Calu3 (cell line): ENCODE measurements at regions not wholly inside any gene's neighbourhood (a gene's known extent, or its start where the extent isn't known, plus 50 kb on each side); places are given as distances from the start of the nearest gene placed in this dataset.

Experiments used
- BruUV-seq: library from RNA; stranded (reverse); fragments of 400-500 nt; replicated peaks from 2 replicates; lab custom pipeline; 2021; lab: Mats Ljungman, UMichigan
- CTCF ChIA-PET: fragments of 300-600 bp; sonication (Branson Sonifier 250); formaldehyde crosslinking; loops from one replicate; lab custom pipeline; 2022; ENCODE audit warnings: antibody characterized with exemption; lab: Charles Lee
- DNase-seq: peaks from one replicate; pipeline ENCODE4 v3.0.0; 2022
- H3K27ac Mint-ChIP-seq: one replicate; pipeline ENCODE4 v1.8.0; 2022; ENCODE audit warnings: mixed read lengths; ENCODE audit not compliant: unreplicated experiment
- H3K27me3 Mint-ChIP-seq: one replicate; pipeline ENCODE4 v1.8.0; 2022; ENCODE audit warnings: mixed read lengths; ENCODE audit not compliant: unreplicated experiment
- H3K36me3 Mint-ChIP-seq: one replicate; pipeline ENCODE4 v1.8.0; 2022; ENCODE audit warnings: mild to moderate bottlenecking, moderate library complexity, mixed read lengths; ENCODE audit not compliant: insufficient read depth, unreplicated experiment
- H3K4me1 Mint-ChIP-seq: one replicate; pipeline ENCODE4 v1.8.0; 2022; ENCODE audit warnings: mild to moderate bottlenecking, low read depth, mixed read lengths; ENCODE audit not compliant: unreplicated experiment
- H3K4me3 Mint-ChIP-seq: one replicate; pipeline ENCODE4 v1.8.0; 2022; ENCODE audit warnings: mild to moderate bottlenecking, low read depth, moderate library complexity, mixed read lengths; ENCODE audit not compliant: unreplicated experiment
- H3K9me3 Mint-ChIP-seq: one replicate; pipeline ENCODE4 v1.8.0; 2022; ENCODE audit warnings: low read depth, mixed read lengths; ENCODE audit not compliant: unreplicated experiment
- intact Hi-C: fragments of 100-400 bp; cut with micrococcal nuclease; formaldehyde crosslinking; loops from one replicate; pipeline ENCODE4 v1.10.0; 2022; ENCODE audit not compliant: unreplicated experiment
- TF ChIP-seq, protein P1 (sequence below): fragments of 200-600 bp; IDR thresholded peaks from one replicate; pipeline ENCODE4 v1.8.0; 2022; ENCODE audit warnings: antibody characterized with exemption; ENCODE audit not compliant: unreplicated experiment

DNA sequence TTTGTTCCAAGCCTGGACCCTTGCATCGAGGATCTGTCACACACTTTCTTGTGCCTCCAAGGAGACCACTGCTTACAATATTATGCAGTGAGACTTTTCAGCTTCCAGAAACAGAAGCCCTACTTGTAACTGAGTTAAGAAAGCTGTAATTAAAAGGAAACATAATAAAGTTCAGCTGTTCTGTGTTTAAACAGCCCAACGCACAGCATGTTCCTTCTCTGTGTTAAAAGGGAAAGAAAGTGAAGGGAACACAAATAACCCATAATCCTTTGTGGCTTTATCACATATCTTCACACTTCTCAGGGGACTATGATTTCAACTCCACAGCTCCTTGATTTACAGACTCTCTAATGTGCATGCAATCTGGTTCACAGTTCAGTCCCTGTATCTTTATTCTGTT, 200.3 kb upstream of the MTNR1B start:
- DNase-seq, result no peak
- H3K27me3 Mint-ChIP-seq, result no peaks in the 10 kb centered on the region
- CTCF ChIA-PET, result no interaction called here
- intact Hi-C loops, result no loop called here
- TF ChIP-seq, protein P1, sequence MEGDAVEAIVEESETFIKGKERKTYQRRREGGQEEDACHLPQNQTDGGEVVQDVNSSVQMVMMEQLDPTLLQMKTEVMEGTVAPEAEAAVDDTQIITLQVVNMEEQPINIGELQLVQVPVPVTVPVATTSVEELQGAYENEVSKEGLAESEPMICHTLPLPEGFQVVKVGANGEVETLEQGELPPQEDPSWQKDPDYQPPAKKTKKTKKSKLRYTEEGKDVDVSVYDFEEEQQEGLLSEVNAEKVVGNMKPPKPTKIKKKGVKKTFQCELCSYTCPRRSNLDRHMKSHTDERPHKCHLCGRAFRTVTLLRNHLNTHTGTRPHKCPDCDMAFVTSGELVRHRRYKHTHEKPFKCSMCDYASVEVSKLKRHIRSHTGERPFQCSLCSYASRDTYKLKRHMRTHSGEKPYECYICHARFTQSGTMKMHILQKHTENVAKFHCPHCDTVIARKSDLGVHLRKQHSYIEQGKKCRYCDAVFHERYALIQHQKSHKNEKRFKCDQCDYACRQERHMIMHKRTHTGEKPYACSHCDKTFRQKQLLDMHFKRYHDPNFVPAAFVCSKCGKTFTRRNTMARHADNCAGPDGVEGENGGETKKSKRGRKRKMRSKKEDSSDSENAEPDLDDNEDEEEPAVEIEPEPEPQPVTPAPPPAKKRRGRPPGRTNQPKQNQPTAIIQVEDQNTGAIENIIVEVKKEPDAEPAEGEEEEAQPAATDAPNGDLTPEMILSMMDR, result no peak
- H3K4me3 Mint-ChIP-seq, result no peak overlapping the region
- H3K27ac Mint-ChIP-seq, result no peak overlapping the region
- H3K36me3 Mint-ChIP-seq, result no peaks in the 10 kb centered on the region
- no peaks in the 10 kb centered on the region for H3K9me3 Mint-ChIP-seq
- H3K4me1 Mint-ChIP-seq, result no peaks in the 10 kb centered on the region
- BruUV-seq, result no TSS peak

DNA sequence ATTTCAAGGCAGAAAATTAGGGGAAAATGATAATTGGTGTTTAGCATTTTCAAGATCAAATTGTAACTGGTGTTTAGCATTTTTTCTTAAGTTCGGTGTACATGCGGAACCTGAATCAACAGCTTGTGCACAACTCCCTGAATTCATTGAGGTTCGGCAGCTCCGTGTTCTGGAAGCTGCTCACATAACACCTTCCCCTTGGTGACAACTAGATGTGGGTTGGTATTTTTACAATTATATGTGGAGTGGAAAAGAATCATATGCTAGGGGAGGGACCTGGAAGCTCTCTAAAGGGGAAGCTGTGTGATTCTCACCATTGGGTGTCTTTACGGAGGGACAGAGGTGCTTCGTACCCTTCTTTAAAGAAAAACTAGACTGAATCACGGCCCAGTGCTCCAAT, 199.0 kb upstream of the MTNR1B start:
- no peaks in the 10 kb centered on the region for H3K27me3 Mint-ChIP-seq
- BruUV-seq, result no TSS peak
- no peak overlapping the region for H3K27ac Mint-ChIP-seq
- CTCF ChIA-PET, result no interaction called here
- TF ChIP-seq, protein P1, result no peak
- H3K9me3 Mint-ChIP-seq, result no peaks in the 10 kb centered on the region
- H3K4me1 Mint-ChIP-seq, result no peaks in the 10 kb centered on the region
- H3K36me3 Mint-ChIP-seq, result no peaks in the 10 kb centered on the region
- intact Hi-C loops, result no loop called here
- no peak overlapping the region for H3K4me3 Mint-ChIP-seq
- DNase-seq, result no peak

DNA sequence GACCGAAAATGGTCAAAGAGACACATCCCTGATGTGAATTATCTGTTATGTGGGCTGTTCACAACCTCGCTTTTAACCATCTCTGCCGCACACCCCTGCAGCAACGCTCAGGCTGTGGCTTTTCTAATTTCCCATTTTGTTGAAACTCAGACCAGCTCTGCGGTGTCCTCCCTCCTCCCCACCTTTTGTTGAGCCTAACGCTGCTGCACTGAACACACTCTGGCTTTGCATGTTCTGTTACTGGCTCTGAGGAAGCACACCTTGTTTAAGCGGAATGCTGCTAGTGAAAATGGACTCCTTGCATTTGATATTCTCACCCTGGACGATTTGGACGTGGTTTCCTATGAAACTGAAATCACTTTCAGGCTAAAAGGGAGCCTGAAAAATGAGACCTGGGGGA, 198.5 kb upstream of the MTNR1B start:
- Mint-ChIP-seq H3K4me1 (no peaks in the 10 kb centered on the region), H3K4me3 (no peak overlapping the region), H3K27me3 (no peaks in the 10 kb centered on the region), H3K36me3 (no peaks in the 10 kb centered on the region), H3K27ac (no peak overlapping the region), H3K9me3 (no peaks in the 10 kb centered on the region)
- intact Hi-C loops, result no loop called here
- no peak for DNase-seq
- TF ChIP-seq, protein P1, result no peak
- CTCF ChIA-PET, result no interaction called here
- no TSS peak for BruUV-seq

DNA sequence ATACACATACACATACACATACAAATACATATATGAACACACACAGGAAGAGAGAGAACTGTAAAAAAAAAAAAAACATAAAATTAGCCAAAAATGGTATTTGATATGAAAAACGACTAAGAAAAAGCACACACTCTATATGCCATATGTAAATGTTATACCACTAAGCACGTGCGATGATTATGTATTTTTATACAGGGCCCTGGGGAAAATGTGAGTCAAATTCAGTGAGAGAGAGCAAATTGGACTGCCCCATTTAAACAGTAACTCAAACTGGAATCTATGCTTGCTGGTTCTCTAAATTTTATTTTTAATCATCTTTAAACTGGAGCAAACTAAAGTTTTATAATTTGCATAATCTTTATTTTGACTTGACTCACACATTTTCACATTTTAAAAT, 197.8 kb upstream of the MTNR1B start:
- no peaks in the 10 kb centered on the region for H3K36me3 Mint-ChIP-seq
- TF ChIP-seq, protein P1, result no peak
- no peak overlapping the region for H3K27ac Mint-ChIP-seq
- no peak for DNase-seq
- no peaks in the 10 kb centered on the region for H3K4me1 Mint-ChIP-seq
- no peaks in the 10 kb centered on the region for H3K27me3 Mint-ChIP-seq
- CTCF ChIA-PET, result no interaction called here
- intact Hi-C loops, result no loop called here
- BruUV-seq, result no TSS peak
- no peaks in the 10 kb centered on the region for H3K9me3 Mint-ChIP-seq
- no peak overlapping the region for H3K4me3 Mint-ChIP-seq
